HG02678 (cell line): ENCODE measurements at regions not wholly inside any gene's neighbourhood (a gene's known extent, or its start where the extent isn't known, plus 50 kb on each side); places are given as distances from the start of the nearest gene placed in this dataset.

ENCODE experiments used
- ATAC-seq: cut with Tn5 transposase; IDR thresholded peaks from one replicate; pipeline ENCODE4 v1.9.1; 2021; ENCODE audit warnings: mild to moderate bottlenecking, moderate library complexity; ENCODE audit not compliant: unreplicated experiment

DNA sequence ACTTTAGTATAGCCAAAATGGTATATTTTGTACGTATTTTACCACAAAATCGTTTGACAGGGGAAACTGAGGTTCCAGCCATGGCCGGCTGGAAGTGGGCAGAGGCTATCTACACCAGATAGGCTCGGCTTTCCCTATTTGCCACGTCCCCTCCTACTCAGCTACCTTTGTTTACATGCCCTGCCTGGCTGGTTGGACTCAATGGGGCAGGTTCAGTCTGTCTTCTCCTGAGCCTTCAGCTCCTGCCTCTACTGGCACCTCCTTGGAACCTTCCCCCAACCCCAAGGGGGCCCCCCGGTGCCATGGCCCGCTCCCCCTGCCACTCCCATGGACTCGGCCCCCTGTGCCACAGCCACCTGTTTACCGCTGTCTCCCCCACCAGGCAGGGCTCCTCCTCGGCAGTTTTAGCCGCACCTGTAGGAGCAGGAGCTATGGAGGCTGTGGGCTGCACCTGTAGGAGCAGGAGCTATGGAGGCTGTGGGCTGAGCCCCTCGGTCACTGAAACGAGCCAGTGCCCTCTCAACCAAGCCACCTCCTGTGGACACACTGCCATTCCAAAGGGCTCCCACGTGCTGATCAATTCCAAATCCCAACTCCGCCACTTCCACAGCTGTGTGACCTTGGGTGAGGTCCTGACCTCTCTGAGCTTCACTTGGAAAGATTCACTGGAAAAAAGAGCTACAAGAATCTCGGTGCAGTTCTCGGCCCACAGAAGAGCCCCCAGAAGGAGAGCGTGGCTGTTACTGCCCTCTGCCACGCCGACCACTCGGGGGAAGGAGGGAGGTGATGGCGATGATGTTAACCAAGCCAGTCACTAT lies 62.2 kb downstream of the NCOR2 start:
- no peak for ATAC-seq

DNA sequence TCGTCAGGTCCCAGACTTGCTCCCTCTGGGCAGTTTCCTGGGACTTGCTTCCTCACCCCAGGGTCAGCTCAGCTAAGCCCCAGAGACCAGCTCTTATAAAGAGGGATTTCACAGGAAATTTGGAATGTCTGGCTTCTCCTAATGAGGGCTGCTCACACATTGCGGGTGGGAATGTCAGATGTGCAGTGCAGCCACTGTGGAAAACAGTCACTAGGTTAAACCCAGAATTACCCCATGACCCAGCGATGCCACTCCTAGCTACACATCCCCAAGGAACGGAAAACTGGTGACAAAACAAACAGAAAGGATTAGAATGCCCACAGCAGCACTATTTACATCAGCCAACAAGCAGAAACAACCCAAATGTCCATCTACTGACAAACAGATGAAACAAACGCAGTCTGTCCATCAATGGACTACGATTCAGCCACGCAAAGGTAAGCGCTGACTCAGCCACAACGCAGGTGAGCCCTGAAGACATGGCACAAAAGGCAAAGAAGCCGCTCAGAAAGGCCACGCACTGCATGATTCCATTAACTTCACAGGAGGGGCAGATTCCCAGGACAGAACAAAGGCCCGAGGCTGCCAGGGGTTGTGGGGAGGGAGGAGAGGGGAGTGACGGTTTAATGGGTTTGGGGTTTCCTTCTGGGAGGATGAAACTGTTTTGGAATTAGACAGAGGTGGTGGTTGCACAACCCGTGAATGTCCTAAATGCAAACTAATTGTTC lies 63.0 kb downstream of the NCOR2 start:
- no peak for ATAC-seq

DNA sequence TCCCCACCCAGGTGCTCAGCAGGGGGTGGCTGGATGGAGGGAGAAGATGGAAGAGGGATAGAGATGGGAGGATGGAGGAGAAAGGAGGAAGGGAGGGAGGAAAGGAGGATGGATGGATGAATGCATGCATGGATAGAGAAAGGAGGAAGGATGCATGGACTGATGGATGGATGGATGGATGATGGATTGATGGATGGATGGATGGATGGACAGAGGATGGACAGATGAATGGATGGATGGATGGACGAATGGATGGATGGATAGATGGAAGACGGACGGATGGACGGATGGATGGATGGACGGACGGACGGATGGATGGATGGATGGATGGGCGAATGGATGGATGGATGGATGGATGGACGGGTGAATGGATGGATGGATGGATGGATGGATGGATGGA lies 64.1 kb downstream of the NCOR2 start:
- no peak for ATAC-seq

DNA sequence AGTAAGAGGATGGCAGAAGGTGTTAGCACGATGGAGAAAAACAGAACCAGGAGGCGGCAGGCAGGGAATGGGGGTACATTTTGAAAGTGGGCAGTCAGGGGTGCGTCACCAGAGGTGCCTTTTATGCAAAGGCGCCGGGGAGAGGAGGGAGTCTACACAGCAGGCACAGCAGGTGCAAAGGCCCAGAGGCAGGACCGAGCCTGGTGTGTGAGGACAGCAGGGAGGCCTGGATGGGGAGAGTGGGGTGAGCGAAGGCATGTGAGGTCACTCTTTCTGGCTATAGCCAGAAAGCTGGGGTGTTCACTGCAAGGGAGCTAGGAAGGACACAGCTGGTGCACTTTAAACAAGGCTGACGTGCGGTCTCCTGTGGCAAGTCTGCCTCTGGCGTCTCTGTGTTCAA lies 65.0 kb downstream of the NCOR2 start:
- ATAC-seq = no peak

DNA sequence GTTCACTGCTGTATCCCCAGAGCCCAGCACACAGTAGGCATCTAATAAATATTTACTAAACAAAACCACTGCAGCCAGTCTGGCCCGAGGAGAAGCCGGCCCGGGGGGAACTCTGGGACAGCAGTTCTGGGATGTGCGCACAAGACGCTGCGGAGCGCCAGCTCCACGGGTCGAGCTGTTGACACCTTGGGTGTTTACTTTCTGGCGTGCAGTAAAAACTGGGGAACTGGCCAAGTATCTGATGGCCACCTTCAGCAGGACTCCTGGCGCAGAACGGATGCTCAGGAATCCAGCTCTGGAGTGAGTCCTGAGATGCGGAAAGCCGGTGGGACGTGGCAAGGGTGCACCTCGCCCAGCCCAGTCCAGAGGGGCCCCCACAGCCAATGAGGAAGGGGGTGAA lies 65.6 kb downstream of the NCOR2 start:
- ATAC-seq = no peak

DNA sequence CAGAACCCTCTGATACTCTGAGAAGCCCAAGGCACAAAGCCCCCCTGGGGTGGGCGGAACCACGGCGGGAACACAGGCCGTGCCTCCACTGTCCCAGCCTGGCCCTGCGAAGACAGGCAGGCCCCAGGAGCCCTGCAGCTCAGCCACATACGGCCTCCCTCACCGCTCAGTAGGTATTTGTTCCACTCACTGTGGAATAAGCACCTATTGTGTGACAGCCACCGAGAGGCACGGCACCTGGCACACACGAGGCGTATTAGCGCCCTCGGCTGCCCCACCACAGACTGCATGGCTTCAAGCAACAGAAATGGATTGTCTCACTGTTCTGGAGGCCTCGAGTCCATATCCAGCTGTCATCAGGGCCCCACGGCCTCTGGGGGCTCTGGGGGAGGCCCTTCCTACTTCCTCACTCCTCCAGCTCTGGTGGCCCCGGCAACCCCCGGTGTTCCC lies 66.3 kb downstream of the NCOR2 start:
- ATAC-seq = no peak

DNA sequence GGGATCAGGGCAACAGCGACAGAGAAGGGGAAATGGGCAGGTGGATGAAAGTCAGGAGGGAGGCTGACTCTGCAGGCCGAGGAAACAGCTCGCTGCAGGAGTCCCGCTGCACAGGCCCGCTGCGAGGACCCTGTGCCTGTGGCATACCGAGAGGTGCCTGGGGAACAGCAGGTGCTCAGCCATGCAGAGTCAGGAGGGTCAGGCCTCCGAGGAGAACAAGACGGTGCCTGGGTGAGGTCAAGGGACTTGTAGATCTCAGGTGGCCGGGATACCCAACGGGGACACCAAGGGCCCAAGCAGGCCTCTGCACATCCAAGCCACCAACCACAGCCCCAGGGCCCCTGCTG lies 67.5 kb downstream of the NCOR2 start:
- no peak for ATAC-seq

DNA sequence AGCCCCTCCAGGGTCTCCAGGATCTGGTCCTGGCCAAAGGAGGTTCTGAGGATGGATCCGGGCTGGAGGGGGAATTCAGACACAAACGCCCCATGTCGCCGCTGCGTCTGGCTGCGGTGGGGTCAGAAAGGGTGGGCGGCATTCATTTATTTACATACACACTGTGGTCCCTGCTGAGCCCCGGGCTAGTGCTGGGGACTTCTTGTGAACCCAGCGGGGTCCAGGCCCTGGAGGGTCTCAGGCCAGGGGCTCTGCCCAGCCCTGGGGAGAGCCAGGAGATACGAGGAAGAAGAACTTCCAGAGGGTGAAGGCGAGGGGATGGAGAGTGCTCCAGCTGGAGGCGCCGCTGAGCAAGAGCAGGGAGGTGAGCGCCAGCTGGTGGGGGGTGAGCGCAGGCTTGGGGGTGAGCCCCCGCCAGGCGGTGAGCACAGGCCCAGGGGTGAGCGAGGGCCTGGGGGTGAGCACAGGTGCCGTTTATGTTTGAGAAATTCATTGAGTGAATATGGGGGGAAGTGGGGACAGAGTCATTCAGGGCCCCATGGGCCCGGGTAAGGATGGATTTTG lies 68.1 kb downstream of the NCOR2 start:
- no peak for ATAC-seq

DNA sequence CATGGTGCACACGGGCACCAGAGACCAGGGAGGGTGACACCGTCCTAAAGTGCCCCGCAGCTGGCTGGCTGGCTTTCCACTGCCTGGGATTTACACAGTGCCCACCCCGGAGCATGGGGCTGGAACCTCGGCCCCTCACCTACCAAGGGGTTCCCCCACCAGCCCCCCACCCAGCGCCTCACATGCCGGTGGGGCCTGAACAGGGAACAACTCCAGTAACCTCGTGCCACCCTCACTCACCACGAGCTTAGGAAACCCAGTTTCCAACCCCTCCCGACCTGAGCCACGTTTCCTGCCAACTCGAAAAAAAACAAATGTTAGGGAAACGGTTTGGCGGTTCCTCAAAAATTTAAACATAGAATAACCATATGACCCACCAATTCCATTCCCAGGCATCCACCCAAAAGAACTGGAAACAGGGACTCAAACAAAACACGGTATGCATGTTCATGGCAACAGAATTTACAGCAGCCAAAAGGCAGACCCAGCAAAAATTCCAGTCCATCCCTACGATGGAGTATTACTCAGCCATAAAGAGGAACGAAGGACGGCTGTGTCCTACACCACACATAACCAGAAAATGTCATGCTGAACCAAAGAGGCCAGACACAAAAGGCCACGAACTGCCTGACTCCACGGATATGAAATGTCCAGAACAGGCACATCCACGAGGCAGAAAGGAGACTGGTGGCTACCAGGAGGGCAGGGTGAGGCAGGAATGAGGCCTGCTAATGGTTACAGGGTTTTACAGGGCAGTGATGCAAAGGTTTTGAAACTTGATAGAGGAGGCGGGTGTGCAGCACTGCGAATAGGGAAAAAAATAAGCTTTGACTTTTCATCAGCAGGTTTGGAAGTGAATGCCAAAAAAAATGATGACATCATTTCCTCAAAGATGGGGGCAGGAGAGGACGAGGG lies 68.9 kb downstream of the NCOR2 start:
- no peak for ATAC-seq

DNA sequence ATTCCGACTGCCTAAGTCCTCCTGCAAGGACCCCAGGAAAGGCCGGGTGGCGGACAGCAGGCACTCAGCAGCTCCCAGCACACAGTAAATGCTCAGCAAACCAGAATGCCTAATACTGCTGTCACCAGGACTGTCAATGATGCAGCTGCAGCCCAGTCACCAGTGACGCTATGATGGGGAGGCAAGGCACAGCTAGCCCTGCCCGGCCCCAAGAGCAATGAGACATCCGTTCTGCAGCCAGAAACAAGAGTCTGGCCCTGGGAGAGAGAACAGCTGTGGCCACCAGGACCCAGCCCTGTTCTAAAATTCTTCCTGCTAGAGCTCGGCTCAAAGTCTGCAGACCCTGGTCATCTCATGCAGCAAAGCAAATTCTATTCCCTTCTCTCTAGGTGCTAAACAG lies 69.8 kb downstream of the NCOR2 start:
- no peak for ATAC-seq

DNA sequence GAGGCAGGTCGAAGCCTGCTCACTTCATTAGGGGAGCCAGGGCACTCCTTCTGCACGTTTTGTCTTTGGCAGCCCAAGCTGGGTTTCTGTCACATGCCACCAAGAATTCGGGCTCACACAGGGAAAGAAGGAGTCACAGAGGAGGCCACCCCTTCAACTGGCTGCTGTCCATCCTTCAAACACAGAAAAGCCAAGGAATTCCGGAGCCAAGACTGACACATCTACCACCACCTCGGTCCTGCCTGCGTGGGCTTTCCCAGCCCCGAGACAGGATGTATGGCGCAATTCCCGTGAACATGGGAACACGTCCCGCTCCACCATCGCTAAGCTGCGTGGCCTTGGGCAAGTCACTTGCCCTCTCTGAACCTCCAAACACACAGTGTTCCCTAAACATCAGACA lies 70.4 kb downstream of the NCOR2 start:
- ATAC-seq = no peak

DNA sequence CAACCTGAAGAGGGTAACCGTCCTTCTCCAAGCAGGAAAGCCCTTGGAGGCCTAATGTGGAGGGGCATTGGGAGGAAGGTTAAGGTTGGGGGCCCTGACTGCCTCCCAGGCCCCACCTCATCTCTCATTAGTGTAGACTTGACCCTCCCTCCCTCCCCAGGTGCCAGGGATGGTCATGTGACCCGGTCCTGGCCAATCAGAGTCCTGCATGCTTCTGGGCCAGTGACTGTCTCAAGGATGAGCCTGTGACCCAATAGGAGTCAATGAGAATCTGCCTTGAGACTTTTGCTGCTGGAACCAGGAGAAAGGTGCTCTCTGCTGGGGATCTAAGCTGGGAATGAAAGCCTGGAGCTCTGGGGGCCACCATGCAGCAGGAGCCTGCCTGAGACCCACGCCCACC lies 70.8 kb downstream of the NCOR2 start:
- no peak for ATAC-seq

DNA sequence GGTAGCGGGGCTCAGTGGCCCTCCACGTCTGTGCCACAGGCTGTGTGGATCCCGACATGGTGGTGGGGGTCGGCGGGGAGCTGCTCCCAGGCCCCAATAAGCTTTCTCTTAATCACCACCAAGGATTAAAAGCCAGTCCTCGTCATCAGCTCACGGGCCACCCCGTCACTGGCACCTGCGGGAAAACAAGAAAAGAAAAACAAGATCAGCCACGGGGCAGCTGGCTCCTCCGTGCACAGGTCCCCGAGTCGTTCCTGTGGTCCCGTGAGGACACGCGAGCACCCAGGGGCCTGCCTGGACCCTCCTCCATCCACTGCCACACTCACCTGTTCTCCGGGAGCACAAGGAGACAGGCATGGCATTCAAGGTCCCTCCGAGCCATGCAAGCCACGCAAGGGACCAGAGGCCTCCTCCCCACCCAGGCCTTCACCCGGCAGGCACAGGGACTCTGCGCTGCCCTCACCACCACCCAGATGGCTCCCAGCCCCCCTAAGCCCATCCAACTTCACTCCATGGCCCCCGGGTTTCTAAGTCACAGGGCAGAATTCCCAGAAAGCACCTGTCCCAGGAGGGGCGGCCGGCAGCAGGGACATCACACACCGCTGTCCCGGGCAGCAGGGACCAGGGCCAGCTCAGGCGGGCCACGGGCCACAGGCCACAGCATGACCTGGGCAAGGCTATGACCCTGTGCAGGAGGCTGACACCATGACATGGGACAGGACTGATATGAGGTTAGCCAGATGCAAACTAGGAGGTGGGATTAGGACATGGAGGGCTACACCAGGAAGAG lies 72.0 kb downstream of the NCOR2 start:
- ATAC-seq = no peak

DNA sequence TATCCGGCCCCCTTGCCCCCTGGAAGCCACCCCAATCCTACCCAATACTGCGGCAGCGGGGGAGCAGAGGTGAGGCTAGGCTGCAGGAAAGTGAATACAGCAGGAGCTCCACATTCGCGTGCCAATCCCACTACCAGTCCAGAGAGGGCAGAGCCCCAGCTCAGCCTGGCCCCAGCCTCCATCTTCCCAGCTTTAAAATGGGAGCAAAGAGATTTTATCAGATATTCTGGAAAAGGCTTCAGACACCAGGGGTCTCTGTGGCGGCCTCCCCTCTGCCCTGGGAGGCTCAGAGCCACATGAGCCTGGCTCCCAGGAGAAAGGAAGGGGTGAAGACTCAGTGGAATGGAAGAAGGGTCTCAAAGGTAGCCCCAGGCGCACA lies 72.7 kb downstream of the NCOR2 start:
- ATAC-seq = no peak

DNA sequence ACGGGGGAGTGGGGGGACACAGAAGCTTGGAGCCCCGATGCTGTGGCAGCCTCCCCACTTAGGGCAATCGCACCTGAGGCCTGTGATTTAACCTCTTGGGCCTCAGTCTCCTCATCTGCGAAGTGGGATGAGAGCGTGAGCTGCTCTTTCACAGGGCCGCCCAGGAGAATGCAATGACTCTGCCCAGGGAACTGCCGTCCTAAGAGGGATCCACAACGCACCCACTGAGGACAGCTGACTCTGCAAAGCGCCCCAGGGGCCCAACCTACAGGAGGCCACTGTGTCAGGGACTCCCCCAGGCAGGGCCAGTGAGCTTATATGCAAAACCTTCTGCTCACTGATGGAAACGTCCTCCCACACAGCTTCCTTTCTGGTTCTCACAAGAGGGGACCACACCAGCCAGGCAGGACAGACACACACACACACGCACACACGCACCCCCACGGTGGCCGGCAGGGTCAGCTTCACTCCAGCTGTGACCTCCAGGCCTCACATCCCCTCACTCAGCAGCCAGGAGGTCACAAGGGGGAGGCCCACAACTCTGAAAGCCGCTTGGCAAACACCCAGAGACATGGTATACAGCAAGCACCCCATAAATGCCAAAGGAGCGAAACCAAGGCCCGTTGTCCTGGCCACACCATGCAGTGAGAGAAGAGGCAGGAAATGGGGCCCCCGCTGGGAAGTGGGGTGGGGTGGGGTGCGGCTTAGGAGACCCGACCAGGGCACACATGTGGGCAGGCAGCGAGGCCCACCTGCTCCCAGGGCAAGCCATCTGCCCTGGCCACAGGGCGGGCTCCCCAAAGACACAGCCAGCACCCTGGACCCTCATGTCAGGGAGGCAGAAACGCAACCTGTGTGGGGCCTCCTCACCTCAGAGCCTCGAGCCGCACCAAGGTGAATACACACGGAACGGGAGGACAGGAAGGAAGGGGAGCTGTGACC lies 73.3 kb downstream of the NCOR2 start:
- ATAC-seq = peak; percentile 92

DNA sequence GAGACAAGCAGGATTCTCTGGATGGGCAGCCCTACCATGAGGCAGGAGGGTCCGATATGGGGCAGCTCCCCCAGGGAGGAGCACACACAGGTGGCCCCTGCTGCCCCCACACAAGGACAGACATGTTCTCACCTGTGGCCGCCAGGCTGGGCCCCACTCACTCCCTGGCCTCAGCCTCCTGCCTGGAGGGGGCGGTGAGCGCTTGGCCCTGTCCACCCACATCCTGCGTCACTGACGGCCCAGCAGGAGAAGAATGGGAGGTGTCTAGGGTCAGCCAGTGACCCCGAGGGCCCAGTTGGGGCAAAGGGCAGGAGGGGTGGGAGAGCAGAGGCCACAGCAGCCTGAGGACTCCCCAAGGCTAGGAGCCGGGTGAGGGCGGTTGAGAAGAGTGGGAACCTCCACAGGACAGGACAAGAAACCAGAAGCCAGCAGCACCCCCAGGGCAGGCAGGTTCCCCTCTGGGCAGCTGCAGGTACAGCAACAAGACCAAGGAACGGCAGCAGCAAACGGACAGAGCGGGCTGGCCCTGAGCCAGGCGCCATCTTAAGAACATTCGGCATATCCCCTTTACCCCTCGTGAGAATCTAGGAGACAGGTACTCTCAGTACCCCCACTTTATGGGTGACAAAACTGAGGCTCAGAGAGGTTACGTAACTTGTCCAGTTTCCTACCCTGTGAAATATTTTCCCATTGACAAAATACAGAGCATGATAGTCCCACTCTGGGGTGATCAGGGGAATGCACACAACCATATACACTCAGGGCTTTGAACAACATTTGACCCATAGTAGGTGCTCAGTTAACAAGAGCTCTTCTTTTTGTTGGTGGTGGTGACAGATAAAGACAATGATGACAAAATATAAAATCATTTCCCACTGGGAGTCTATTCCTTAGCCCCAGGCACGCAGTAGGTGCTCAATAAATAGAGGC lies 74.3 kb downstream of the NCOR2 start:
- ATAC-seq = no peak

DNA sequence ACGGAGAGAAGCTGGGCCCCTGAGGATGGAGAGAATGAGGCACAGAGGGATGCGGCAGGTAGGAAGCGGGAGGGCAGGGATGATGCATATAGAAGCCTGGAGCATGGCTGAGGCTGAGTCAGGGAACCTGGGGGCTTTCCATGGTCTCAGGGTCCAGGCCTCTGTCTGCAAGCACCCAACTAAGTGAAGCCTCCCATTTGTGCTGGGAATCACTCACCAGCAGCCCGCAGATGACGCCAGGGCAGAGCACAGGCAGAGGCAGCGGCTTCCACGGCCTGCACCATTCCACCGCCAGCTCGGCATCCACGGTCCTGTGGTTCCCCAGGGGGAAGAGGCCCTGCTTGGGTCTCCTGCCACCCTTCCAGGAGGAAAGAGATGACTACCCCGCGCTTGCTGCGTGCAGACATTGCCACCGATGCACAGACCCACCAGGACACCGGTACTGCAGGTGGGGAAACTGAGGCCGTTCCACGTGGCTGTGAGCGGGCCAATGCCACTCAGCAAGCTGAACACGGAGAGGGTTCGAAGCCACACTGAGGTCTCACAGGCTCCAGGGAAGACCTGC lies 75.5 kb downstream of the NCOR2 start:
- no peak for ATAC-seq

DNA sequence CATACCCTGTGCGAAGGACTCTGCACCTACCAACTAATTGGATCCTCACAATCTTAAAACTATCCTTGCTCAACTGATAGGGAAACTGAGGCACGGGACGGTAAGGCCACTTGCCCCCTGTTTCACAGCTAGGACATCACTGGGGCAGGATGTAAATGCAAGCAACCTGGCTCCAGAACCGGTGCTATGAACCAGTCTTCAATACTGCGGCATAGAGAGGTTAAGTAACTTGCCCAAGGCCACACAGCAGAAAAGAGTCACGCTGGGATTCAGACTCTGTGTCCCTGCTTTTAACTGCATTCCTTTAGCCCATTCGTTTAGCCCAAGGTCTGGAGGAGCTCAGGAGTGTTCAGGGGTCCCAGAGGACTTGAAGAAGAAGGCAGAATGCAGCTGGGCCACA lies 76.1 kb downstream of the NCOR2 start:
- no peak for ATAC-seq
